Stomach (tissue), 8 donors: ENCODE measurements at regions not wholly inside any gene's neighbourhood (a gene's known extent, or its start where the extent isn't known, plus 50 kb on each side); places are given as distances from the start of the nearest gene placed in this dataset.

ENCODE experiments used
- DNase-seq, 2 donors: peaks; one replicate each; pipeline versions ENCODE4 v3.0.0 to v3.0.0-alpha.2; 2013 to 2019
- H3K27ac ChIP-seq, 5 donors: fragments of 200-600 bp in 4 of 5; sonication (generic) in 4 of 5; one replicate each; pipeline ENCODE4 v1.5.1; 2013 to 2019; ENCODE audit warnings: mild to moderate bottlenecking in 1 of 5, moderate library complexity in 1 of 5
- H3K27me3 ChIP-seq, 3 donors: fragments of 200-600 bp; sonication (generic); one replicate each; pipeline ENCODE4 v1.5.1; 2017 to 2019; ENCODE audit warnings: mixed run types in 1 of 3
- H3K36me3 ChIP-seq, 4 donors: fragments of 200-600 bp; sonication (generic); 1 replicate in 3 of 4; 2 replicates in 1 of 4; pipeline ENCODE4 v1.5.1; 2016 to 2019
- H3K4me1 ChIP-seq, 4 donors: fragments of 200-600 bp; sonication (generic); one replicate each; pipeline ENCODE4 v1.5.1; 2016 to 2019
- H3K4me3 ChIP-seq, 4 donors: fragments of 200-600 bp; sonication (generic) in 3 of 4; one replicate each; pipeline ENCODE4 v1.5.1; 2016 to 2019; ENCODE audit warnings: mild to moderate bottlenecking in 1 of 4
- H3K9me3 ChIP-seq, 4 donors: fragments of 200-600 bp; sonication (generic); one replicate each; pipeline ENCODE4 v1.5.1; 2016 to 2019
- EP300 ChIP-seq: sonication (generic); formaldehyde crosslinking; IDR thresholded peaks from one replicate; pipeline ENCODE4 v1.6.1; 2017; ENCODE audit warnings: antibody characterized with exemption
- POLR2A ChIP-seq, 4 donors: fragments of 450-650 bp; IDR thresholded peaks; one replicate each; pipeline ENCODE4 v1.6.1; 2016; ENCODE audit warnings: antibody characterized with exemption in 4 of 4, control low read depth in 2 of 4, mild to moderate bottlenecking in 1 of 4, moderate library complexity in 1 of 4
- POLR2AphosphoS5 ChIP-seq, 3 donors: sonication (generic); formaldehyde crosslinking; IDR thresholded peaks; one replicate each; pipeline ENCODE4 v1.6.1; 2016; ENCODE audit warnings: antibody characterized with exemption in 3 of 3
- WGBS, 5 donors: extraction: QIAGEN DNeasy Blood & Tissue Kit in 3 of 5; methylation state at CpG; one replicate each; pipeline versions ENCODE4 v1.1.5 to v1.1.7; 2013 to 2018; 5-methylcytosine and 5-hydroxymethylcytosine counted together
- intact Hi-C: fragments of 100-400 bp; cut with DNase I; formaldehyde crosslinking; loops from one replicate; pipeline ENCODE4 v1.15.1; 2023; ENCODE audit warnings: low total_unique reads
- TF ChIP-seq, protein P1 (sequence below), 7 experiments: fragments of 450-650 bp in 4 of 7; fragments of 200-600 bp in 3 of 7; sonication (generic) in 3 of 7; IDR thresholded peaks; one replicate each; pipeline ENCODE4 v1.5.1; 2016 to 2019; ENCODE audit warnings: antibody characterized with exemption in 7 of 7, control low read depth in 2 of 7, mild to moderate bottlenecking in 1 of 7
- donor health status: healthy with polysubstance abuse.
- donor health status: Bipolar disorder and iron deficiency.
- donor health status: healthy.

DNA sequence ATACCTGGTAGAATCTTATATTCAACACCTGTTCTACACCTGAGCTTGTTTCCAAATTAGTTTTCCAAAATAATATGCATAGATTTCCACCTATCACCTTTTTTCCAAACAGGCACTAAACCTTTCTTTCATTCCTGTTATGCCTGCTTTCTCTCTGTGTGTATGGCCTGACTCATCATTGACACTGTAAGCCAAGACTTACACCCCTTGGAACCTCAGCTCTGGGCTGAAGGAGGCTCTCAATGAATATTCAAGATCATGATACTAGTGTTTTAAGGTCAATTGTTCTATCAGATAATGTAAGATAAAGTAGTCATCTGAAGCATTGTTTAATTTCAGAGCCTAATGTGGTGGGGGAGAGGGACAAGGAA lies 1193.3 kb downstream of the FLRT2 start:
- intact Hi-C loops = no loop called here
- no peaks in the 10 kb centered on the region for H3K36me3 ChIP-seq
- H3K4me1 ChIP-seq = no peaks in the 10 kb centered on the region
- no peaks in the 10 kb centered on the region for H3K27me3 ChIP-seq
- TF ChIP-seq EP300 = no peak
- TF ChIP-seq POLR2A (IDR thresholded peaks at IDR 0.05) = no peak
- TF ChIP-seq, protein P1, sequence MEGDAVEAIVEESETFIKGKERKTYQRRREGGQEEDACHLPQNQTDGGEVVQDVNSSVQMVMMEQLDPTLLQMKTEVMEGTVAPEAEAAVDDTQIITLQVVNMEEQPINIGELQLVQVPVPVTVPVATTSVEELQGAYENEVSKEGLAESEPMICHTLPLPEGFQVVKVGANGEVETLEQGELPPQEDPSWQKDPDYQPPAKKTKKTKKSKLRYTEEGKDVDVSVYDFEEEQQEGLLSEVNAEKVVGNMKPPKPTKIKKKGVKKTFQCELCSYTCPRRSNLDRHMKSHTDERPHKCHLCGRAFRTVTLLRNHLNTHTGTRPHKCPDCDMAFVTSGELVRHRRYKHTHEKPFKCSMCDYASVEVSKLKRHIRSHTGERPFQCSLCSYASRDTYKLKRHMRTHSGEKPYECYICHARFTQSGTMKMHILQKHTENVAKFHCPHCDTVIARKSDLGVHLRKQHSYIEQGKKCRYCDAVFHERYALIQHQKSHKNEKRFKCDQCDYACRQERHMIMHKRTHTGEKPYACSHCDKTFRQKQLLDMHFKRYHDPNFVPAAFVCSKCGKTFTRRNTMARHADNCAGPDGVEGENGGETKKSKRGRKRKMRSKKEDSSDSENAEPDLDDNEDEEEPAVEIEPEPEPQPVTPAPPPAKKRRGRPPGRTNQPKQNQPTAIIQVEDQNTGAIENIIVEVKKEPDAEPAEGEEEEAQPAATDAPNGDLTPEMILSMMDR (IDR thresholded peaks at IDR 0.05) = no peak
- no peak for TF ChIP-seq POLR2AphosphoS5 (IDR thresholded peaks at IDR 0.05)
- DNase-seq = no peak
- H3K27ac ChIP-seq = no peak overlapping the region
- H3K9me3 ChIP-seq = peaks cover 0 to 3% (median 0%) of the 10 kb centered on the region in 4 donors
- no peak overlapping the region for H3K4me3 ChIP-seq

DNA sequence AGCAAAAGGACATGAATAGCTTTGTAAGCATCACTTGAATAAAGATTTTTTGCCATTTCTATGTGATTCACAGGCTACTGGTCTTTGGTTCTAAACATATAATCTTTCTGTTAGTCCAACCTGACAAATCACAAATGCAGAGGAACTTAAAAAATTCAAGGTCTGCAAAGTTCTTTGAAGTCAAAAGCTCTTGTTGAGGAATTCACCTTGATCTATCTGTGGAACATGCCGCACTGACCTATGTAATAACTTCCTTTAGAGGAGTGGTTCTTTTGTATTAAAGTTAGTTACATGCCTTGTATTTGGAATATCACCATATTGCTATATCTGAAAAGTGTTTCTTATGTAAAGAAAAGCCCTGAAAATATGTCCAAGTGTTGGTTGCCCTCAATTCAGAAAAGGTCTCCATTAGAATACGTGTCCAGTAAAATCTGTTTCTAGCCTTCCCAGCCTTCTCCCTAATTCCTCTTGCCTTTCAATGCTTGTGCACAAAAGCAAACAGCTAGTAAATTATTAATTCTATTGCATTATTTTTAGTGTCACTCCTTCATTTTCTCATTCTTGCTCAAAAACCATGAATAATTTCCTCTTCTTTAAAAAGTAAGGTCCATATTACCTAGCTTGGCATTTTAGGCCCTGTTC lies 1192.8 kb downstream of the FLRT2 start:
- Histone ChIP-seq H3K4me3 (no peak overlapping the region), H3K9me3 (peaks cover 0 to 3% (median 0%) of the 10 kb centered on the region in 4 donors), H3K27ac (no peak overlapping the region), H3K36me3 (no peaks in the 10 kb centered on the region), H3K27me3 (no peaks in the 10 kb centered on the region), H3K4me1 (no peaks in the 10 kb centered on the region)
- intact Hi-C loops = no loop called here
- WGBS, 5 donors = 62 to 88% (median 71%) methylated on average over 2 of the region's 2 CpGs
- no peak for DNase-seq
- no peak for TF ChIP-seq EP300
- TF ChIP-seq POLR2A (IDR thresholded peaks at IDR 0.05) = no peak
- TF ChIP-seq POLR2AphosphoS5 (IDR thresholded peaks at IDR 0.05) = no peak
- TF ChIP-seq, protein P1 (IDR thresholded peaks at IDR 0.05) = no peak

DNA sequence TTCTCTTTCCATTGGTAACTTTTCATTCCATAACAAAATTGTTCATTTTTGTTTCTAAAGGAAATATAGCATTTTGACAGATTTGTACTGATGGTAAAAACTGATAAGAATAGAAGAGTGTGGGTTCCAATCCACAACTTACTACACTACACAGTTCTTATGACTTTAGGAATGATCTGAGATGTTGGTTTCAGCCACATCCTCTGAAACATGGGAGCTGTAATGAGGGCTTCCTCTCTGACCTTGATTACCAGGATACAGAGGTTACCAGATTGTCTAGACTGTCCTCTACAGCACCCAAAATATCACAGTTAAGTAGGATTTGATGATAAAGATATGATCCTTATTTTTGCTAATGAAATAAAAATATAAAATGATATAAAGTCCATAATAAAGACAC lies 1184.6 kb downstream of the FLRT2 start:
- no peaks in the 10 kb centered on the region for H3K36me3 ChIP-seq
- intact Hi-C loops = no loop called here
- no peaks in the 10 kb centered on the region for H3K4me1 ChIP-seq
- H3K27me3 ChIP-seq = no peaks in the 10 kb centered on the region
- no peak for TF ChIP-seq EP300
- no peak for TF ChIP-seq POLR2AphosphoS5 (IDR thresholded peaks at IDR 0.05)
- no peak for TF ChIP-seq POLR2A (IDR thresholded peaks at IDR 0.05)
- TF ChIP-seq, protein P1 (IDR thresholded peaks at IDR 0.05) = no peak
- DNase-seq = no peak
- no peak overlapping the region for H3K4me3 ChIP-seq
- H3K27ac ChIP-seq = no peak overlapping the region
- H3K9me3 ChIP-seq = no peaks in the 10 kb centered on the region

DNA sequence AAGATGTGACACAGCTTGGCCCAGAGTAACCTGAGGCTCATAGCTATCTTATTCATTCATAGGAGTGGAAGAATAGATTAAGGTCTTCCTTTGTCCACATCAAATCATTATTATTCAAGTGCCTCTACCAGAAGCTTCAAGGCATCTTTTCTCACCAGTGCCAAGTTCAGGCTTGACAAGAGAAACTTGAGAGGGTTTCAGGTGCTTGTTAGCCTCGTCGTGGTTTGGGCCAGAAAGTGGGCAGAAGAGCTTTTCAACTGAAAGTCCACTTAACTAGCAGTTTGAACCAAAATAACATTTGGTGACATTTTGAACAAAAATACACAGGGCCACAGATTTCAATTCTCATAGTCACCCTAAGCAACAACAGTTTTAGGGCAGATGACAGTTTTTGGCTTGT lies 1184.2 kb downstream of the FLRT2 start:
- Histone ChIP-seq H3K36me3 (no peaks in the 10 kb centered on the region), H3K9me3 (no peaks in the 10 kb centered on the region), H3K27ac (no peak overlapping the region), H3K4me1 (peaks cover 0 to 3% (median 2%) of the 10 kb centered on the region in 4 donors), H3K4me3 (no peak overlapping the region), H3K27me3 (no peaks in the 10 kb centered on the region)
- intact Hi-C loops = no loop called here
- WGBS, 5 donors = 85 to 97% (median 89%) methylated on average over 2 of the region's 2 CpGs
- no peak for TF ChIP-seq POLR2A (IDR thresholded peaks at IDR 0.05)
- TF ChIP-seq, protein P1 (IDR thresholded peaks at IDR 0.05) = no peak
- no peak for TF ChIP-seq EP300
- no peak for TF ChIP-seq POLR2AphosphoS5 (IDR thresholded peaks at IDR 0.05)
- no peak for DNase-seq
